GM21360 (cell line): ENCODE measurements at regions not wholly inside any gene's neighbourhood (a gene's known extent, or its start where the extent isn't known, plus 50 kb on each side); places are given as distances from the start of the nearest gene placed in this dataset.

Experiments used
- ATAC-seq: cut with Tn5 transposase; IDR thresholded peaks from one replicate; pipeline ENCODE4 v1.9.1; 2021; ENCODE audit warnings: mild to moderate bottlenecking, moderate library complexity; ENCODE audit not compliant: unreplicated experiment

- no peak for ATAC-seq
Observed at GRCh38 chr13:21998279-21998990, 327.6 kb downstream of the FGF9 start.

- ATAC-seq: no peak
Observed at GRCh38 chr13:21999666-22000065, 328.8 kb downstream of the FGF9 start.

DNA sequence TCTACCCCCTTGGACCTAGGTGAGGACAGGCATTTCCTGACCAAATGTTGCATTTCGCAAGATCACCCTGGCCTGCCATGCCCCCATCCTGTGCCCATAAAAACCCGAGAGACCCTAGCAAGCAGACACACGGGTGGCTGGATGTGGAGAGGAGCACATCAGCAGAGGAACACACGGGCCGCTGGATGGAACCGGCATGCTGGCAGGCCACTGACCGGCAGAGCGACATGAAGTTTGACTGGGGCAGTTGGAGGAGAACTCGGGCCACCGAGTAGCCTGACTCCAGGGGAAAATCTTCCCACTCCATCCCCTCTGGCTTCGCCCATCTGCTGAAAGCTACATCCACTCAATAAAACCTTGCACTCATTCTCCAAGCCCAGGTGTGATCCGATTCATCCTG lies 329.3 kb downstream of the FGF9 start:
- ATAC-seq: no peak

- ATAC-seq: no peak
Observed at GRCh38 chr13:22001336-22001735, 330.5 kb downstream of the FGF9 start.

DNA sequence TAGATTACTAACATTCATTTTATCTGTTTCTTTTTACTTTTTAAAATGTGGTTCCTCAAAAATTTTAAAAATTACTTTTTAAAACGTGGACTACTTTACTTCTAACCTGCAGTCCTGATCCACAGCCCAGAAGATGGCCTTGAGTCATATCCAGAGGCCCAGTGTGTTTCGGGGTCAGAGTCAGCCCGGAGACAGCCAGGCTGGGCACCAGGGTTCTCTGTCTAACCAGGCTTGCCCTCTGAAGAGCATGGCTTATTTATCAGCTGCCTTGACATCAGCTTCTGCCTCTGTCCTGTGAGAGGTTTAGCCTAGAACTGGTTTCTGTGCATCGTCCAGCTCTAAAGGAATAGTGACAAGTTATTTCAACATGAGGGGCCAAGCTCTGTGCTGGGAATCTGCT lies 332.0 kb downstream of the FGF9 start:
- no peak for ATAC-seq

DNA sequence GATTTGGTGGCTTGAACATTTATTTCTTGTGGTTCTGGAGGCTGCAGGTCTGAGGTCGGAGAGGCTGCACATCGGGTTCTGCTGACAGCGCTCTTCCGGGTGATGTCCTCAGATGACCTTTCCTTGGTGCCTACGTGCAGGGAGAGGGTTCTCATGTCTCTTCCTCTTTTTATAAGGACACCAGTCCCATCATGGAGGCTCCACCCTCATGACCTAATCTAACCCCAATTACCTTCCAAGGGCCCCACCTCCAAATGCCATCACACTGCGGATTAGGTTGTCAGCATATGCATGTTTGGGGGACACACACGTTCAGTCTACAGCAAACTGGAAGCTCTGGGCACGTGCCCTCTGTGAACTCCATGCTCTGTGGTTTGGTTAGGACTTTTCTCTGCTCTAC lies 338.6 kb downstream of the FGF9 start:
- no peak for ATAC-seq

DNA sequence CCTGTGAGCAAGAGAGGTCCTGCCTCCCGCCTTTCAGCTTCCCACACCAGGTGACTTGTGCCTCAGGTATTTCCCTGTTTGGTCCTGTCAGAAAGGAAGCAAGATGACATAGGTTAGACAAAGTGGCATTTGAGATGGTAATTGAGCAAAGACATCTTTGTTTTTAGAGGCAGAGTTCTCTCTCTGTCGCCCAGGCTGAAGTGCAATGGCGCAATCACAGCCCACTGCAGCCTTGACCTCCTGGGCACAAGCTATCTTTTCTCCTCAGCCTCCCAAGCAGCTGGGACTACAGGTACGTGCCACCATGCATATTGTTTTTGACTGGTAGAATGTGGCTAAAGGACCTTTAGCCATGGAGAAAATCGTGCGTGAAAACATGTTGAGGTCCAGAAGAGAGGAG lies 339.1 kb downstream of the FGF9 start:
- ATAC-seq: no peak

- ATAC-seq: no peak
Observed at GRCh38 chr13:22012686-22013085, 341.8 kb downstream of the FGF9 start.

DNA sequence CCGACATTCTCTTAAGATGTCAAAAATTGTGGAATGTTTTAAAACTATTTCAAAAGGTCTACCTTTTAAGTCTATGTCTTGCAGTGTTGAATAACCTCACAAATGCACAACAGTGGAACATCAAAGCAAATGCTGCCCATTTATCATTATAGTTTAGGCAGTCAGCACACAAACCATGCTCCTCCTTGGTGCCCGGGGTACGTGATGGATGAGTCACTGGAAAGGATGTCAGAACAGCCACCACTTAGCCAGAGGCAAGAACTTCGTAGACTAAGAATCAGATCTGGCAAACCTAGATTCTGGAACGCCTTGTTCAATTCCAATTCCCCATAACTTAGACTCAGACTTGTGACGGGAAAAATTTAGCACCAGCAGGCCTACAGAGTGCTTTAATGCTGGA lies 343.6 kb downstream of the FGF9 start:
- no peak for ATAC-seq

GRCh38 chr13:22017226-22017625 lies 346.4 kb downstream of the FGF9 start:
- no peak for ATAC-seq

DNA sequence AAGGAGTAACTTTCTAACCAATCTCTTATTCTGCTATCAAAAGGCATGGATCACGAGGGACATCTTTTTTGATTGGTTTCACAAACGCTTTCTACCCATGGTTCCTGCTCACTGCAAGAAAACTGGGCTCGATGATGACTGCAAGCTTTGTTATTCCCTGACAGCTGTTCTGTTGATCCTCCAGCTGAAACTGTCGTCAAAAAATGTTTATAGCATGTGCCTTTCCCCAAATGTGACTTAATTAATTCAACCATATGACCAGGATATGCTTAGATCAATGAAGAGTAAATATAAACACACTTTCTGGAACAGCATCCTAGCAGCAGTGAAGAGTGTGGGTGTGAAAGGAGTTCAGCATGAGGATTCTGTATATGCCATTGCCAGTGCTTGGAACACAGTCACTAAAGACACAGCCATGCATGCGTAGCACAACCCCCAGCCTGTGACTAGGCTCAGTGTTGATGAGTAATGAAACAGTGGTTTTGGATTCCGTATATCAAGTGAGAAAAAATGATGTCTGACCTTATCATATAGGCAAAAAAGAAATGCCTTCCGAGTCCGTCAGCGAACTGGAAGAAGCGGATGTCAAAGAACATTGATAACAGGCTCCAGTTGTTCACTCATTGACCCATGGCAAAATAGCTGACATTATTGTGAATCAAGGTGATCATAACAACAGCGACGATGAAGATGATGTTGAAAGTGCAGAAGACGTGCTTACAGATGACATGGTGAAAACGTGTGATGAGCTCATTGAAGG lies 347.4 kb downstream of the FGF9 start:
- no peak for ATAC-seq

DNA sequence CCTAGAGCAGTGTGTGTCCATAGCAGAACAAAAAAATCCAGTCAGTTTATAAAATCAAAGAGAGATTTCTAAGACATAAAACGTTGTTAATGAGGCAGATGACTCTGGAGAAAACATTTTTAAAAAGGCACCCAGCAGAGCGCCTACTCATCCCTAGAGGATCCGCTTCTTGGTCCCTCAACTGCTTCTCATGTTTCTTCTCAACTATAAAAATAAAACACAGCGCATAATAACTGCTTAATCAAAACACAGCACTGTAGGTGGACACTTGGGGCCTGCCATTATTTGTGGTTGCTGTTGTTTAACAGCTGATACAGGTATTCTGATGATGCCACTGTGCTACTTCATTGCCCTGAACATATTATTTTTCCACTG lies 347.9 kb downstream of the FGF9 start:
- ATAC-seq: no peak

DNA sequence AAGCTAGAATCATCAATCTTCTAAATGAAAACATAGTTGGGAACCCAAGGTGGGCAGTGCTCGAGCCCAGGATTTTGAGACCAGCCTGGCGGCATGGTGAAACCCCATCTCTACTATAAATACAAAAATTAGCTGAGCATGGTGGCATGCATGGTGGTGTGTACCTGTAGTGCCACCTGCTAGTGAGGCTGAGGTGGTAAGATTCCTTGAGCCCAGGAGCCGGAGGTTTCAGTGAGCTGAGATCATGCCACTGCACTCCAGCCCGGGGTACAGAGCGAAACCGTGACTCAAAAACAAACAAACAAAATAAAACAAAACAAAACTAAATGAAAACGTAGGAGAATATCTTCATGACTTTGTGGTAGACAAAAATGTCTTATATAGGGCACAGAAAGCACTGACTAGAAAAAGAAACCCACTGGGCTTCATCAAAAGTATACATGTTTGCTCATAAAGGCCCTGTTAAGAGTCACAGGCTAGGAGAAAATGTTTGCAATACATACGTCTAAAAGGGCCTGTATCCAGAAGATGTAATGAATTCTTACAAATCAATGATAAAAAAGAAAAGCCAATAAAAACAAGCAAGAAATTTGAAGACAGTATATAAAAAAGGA lies 353.6 kb downstream of the FGF9 start:
- ATAC-seq: no peak

GRCh38 chr13:22027566-22027965 lies 356.7 kb downstream of the FGF9 start:
- ATAC-seq: no peak

GRCh38 chr13:22028831-22029230 lies 358.0 kb downstream of the FGF9 start:
- no peak for ATAC-seq

- no peak for ATAC-seq
Observed at GRCh38 chr13:22030321-22030720, 359.4 kb downstream of the FGF9 start.

DNA sequence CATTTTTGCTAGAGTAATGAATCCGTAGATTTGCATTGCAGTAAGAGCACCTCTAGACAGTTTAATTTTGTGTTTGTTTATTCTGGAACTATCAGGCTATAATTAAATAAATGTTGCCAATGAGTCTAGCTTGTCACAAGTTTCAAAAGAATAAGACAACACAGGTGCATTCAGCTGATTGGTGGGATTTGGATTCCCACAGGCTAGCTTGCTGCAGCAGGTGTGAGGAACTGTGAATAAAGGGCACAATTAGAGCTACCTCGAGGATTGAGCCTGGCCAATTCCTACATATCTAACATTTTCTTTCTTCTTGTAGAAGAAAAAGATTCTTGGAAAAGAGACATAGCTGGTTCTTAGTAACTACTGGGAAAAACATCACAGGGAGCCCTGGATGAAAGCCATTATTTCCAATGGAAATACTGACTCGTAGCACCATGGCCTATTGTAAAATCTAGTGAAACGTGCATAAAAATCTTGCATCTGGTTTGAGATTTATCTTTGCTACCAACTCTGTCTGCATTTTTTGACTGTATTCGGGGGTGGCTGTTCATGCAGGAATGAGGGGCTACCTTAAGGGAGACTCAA lies 360.9 kb downstream of the FGF9 start:
- ATAC-seq: no peak

GRCh38 chr13:22032905-22033304 lies 362.0 kb downstream of the FGF9 start:
- no peak for ATAC-seq

GRCh38 chr13:22039961-22040360 lies 369.1 kb downstream of the FGF9 start:
- ATAC-seq: no peak

GRCh38 chr13:22040810-22041364 lies 370.0 kb downstream of the FGF9 start:
- no peak for ATAC-seq

DNA sequence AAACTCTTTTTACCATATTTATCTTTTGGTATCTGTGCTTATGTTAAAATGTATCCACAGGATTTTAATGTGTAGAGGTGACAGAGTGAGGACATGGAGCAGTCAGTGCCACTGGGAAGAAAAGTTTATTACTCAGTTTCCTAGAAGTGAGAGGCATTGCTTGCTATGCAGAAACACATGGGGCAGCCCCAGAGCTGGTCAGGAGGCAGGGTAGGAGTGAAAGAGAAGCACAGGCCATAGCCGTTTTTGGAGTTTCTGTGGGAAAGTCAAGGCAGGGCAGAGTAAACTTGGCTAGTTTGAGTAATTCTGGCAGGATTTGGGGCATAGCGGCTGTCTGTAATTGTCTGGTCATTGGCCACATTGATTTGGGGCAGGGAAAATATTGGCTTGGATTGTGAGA lies 370.9 kb downstream of the FGF9 start:
- no peak for ATAC-seq
